A673 (cell line): ENCODE measurements at regions not wholly inside any gene's neighbourhood (a gene's known extent, or its start where the extent isn't known, plus 50 kb on each side); places are given as distances from the start of the nearest gene placed in this dataset.

Experiments
- CTCF ChIP-seq: fragments of 300-800, 200-600 bp; sonication (generic); conservative IDR thresholded peaks from 2 replicates; pipeline ENCODE4 v1.5.1; 2017; ENCODE audit warnings: low read depth, mild to moderate bottlenecking, antibody characterized with exemption, low read length, moderate library complexity, mixed read lengths
- EZH2 ChIP-seq: fragments of 200-600 bp; sonication (generic); IDR thresholded peaks from 2 replicates; pipeline ENCODE4 v1.6.1; 2017; ENCODE audit warnings: borderline replicate concordance, low read depth, mild to moderate bottlenecking, mixed read lengths, antibody characterized with exemption, low read length; ENCODE audit not compliant: poor library complexity, severe bottlenecking

GRCh38 chr4:89419111-89419695 is 111.6 kb upstream of the GPRIN3 start:
- TF ChIP-seq CTCF (no peak), EZH2 (no peak)
